Stimulated activated CD8-positive, alpha-beta memory T cell treated with anti-CD3 and anti-CD28 coated beads, Interleukin-4, amount 100 ng/mL, for 24 hours (primary cell): ENCODE measurements at regions not wholly inside any gene's neighbourhood (a gene's known extent, or its start where the extent isn't known, plus 50 kb on each side); places are given as distances from the start of the nearest gene placed in this dataset.
A peak's percentile ranks its signal among the peaks of the same experiment; 100 is the strongest.

Source experiments
- DNase-seq: peaks from one replicate; pipeline ENCODE4 v3.0.0-alpha.2; 2020; ENCODE audit warnings: low read depth

GRCh38 chrX:2608638-2609430 lies 82.3 kb upstream of the CD99 start:
- peak; percentile 83 for DNase-seq

DNA sequence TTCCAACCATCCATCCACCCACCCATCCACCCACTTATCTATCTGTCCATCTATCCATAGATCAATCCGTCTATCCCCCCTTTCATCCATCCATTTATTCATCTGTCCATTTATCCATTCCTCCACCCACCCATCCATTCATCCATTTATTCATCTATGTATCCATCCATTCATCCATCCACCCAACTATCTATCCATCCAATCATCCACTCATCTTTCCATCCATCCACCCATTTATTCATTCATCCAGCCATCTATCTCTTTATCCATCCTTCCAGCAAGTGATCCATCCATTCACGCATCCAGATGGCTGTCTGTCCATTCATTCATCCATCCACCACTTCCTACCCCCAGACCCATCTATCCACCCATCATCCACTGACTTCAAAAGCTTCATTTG lies 84.0 kb upstream of the CD99 start:
- no peak for DNase-seq

GRCh38 chrX:2600564-2600963 lies 90.5 kb upstream of the CD99 start:
- DNase-seq, result no peak

DNA sequence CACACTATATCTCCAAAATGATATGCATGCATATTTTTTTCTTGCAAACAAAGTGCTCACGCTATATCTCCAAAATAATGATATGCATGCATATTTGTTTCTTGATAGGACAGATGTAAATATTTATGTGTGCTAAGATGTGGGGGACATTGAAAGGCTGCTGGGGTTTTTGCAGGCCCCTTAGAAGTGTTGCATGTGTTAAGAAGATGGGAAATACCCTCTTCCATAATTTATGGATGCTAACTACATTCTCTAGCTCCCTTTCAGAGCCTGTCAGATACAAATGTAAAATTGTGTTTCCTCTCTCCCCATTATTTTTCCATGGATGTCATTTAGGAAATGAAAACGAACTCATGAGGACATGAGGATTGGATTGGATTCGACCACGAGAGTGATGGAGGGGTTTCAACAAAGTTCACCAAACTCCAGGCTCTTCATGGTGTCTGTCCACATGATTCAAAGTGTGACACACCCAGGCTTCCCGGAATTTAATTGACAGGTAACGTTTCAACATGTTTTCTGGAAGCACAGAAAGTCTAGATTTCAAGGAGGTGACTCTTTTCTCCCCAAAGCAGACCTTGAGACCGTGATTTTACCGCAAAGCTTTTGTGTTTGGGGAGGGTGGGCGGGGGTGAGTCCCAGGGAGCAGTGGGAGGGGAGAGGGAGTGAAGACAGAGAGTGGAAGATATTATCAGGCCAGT lies 94.4 kb upstream of the CD99 start:
- DNase-seq, result no peak

GRCh38 chrX:2596045-2596444 lies 95.0 kb upstream of the CD99 start:
- DNase-seq, result no peak

DNA sequence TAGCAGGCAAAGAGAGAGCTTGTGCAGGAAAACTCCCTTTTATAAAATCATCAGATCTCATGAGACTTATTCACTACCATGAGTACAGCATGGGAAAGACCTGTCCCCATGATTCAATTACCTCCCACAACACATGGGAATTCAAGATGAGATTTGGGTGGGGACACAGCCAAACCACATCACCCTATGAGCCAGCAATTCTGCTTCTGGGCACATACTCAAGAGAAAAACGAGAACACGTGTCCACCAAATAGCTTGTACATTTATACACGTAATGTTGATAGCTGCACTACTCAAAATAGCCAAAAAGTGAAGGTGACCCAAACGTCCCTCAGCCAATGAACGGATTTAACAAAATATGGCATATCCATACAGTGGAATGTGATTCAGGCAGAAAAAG lies 94.5 kb upstream of the DHRSX start:
- DNase-seq, result no peak

DNA sequence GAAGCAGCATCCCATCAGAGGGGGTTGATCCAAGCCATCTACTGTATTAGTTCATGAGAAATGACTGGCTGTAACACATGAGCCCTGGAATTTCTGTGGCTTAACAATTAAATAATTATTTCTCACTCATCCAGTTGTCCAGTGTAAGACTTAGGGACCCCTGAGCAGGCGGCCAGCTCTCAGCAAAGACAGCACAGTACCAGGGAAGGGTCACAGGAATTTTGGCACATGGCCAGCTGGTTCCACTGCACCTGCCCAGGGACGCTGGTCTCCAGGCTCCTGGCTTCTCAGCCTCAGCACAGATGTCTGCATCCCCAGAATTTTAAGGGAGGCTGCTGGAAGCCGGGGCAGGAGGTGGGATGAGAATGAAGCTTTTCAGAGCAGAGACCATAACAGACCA lies 93.7 kb upstream of the DHRSX start:
- no peak for DNase-seq

- no peak for DNase-seq
Measured at GRCh38 chrX:2592279-2592678, 91.5 kb upstream of the DHRSX start.

DNA sequence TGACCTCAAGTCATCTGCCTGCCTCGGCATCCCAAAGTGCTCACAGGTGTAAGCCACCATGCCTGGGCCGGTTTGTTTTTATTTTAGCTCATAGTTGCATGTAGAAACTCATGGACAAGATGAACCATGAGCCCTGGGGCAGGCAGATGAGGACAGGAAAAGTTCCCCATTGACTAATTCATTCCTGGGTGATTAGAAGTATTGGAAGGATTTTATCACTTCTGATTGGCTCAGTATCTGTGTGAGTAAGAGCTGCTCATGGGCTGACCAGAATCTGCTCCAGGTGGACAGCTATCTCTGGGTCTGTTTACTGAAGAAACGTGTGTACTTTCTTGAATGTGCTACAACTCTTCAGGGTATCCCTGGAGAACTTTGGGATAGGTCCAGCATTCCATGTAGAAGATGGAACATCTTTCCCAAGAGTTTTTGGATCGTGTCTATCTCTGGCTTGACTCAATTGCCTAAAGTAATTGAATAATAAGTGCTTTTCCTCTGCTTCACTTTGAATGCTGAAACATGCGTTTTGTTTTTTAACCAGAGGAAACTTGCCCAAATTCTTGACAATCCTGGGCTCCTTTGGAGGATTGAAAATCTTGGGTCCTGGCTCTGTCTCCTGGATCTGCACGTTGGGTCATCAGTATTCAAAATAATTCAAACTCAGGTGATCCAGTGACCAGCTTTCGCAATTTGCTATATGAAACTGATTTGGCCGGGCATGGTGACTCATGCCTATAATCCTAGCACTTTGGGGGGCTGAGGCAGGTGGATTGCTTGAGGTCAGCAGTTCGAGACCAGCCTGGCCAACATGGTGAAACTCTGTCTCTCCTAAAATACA lies 88.6 kb upstream of the DHRSX start:
- DNase-seq, result no peak

- no peak for DNase-seq
Measured at GRCh38 chrX:2588049-2588448, 87.3 kb upstream of the DHRSX start.

DNA sequence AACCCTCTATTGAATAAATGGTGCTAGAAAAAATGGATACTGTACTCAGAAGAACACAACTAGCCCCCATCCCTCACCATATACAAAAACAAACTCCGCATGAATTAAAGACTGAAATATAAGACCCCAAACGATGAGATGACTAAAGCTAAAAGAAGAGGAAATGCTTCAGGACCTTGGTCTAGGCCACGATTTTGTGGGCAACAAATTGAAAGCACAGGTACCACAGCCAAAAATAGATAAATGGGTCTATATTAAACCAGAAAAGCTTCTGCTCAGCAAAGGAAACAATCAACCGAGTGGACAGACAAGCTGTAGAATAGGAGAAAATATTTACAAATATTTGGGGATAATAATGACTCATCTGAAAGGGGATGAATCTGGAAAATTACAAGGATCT lies 86.4 kb upstream of the DHRSX start:
- DNase-seq, result no peak

DNA sequence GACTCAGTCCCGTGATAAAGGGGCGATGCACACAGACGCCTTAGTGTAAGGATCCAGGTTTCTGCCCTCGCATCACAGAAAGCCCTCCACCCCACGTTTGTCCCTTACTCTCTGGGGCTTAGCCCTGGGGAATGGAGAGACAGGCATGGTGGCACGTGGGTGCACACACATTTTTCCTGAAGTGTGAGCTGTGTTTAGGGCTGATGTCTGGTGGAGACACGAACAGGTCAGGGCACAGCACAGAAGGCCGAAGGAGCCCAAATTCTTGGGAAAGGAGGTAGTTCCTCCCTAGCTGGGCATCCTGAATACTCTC lies 84.3 kb upstream of the DHRSX start:
- DNase-seq, result no peak

- DNase-seq, result no peak
Measured at GRCh38 chrX:2584251-2585157, 83.7 kb upstream of the DHRSX start.

- no peak for DNase-seq
Measured at GRCh38 chrX:2583194-2584162, 82.7 kb upstream of the DHRSX start.

DNA sequence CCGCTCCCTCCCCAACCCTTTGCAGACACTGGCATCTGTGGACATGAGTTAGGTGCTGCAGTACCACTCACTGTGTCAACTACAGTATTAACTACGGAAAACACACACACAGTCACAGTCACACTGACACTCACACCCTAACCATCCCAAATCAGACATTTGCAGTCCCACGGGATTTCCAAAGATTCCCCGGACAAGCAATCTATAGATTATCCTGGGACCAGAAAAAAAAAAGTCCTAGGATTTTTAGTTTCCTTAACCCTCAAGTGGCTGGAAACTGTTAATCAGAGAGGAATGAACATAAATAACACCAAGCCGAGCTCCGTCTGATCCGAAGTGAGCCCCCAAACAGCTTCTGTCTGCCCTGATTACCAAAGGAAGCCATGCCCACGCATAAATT lies 81.9 kb upstream of the DHRSX start:
- no peak for DNase-seq

DNA sequence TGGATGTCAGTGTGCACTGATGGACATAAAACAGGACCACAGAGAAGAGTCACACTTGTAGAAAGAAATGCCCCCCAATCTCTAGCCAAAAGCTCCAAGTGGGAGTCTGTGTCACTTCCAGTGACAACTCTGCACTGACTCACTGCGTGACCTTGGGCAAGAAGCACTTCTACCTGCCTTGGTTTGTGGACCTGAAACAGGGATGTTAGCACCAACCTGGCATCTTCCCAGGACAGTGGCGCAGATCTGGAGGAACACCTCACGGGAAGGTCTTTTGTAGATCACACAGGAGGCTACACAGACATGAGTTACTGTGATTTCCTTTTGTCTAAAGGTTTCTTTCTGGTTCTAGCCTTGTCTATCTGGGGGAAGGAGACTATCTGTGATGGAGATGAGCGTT lies 80.5 kb upstream of the DHRSX start:
- DNase-seq, result no peak

GRCh38 chrX:2578864-2579263 lies 78.1 kb upstream of the DHRSX start:
- DNase-seq, result no peak

GRCh38 chrX:2577844-2578466 lies 77.2 kb upstream of the DHRSX start:
- DNase-seq, result no peak

GRCh38 chrX:2576793-2577192 lies 76.0 kb upstream of the DHRSX start:
- DNase-seq, result no peak

- no peak for DNase-seq
Measured at GRCh38 chrX:2574271-2574670, 73.5 kb upstream of the DHRSX start.
